ENCODE measurements at regions not wholly inside any gene's neighbourhood (a gene's known extent, or its start where the extent isn't known, plus 50 kb on each side); places are given as distances from the start of the nearest gene placed in this dataset.

- no peak overlapping the region for H3K9ac ChIP-seq (replicated peaks in 1 of 4; ENCODE audit: extremely low read depth in 1 of 4, low read depth in 3 of 4, low read length in 3 of 4)
- no peak overlapping the region for H2AK5ac ChIP-seq (ENCODE audit: low read depth, low read length)
- H3K4me1 ChIP-seq (replicated peaks in 1 of 4; ENCODE audit: control insufficient read depth in 3 of 4, insufficient read depth in 4 of 4, low read length in 3 of 4) = no peaks in the 10 kb centered on the region
- H4K20me1 ChIP-seq (replicated peaks in 1 of 2; ENCODE audit: control insufficient read depth in 1 of 2, insufficient read depth in 2 of 2, low read length in 2 of 2) = no peaks in the 10 kb centered on the region
- no peak for TF ChIP-seq KDM1A (IDR thresholded peaks at IDR 0.05; ENCODE audit: borderline replicate concordance, low read length)
- no peak for TF ChIP-seq CREB1 (IDR thresholded peaks at IDR 0.05)
- no peak for TF ChIP-seq ATF2 (IDR thresholded peaks at IDR 0.05; ENCODE audit: low read length)
- TF ChIP-seq EGR1 (IDR thresholded peaks at IDR 0.05; ENCODE audit: borderline replicate concordance, low read depth, low read length) = no peak
- no peak for TF ChIP-seq RXRA (IDR thresholded peaks at IDR 0.05; ENCODE audit: insufficient read depth, low read depth, low read length)
- TF ChIP-seq USF2 (IDR thresholded peaks at IDR 0.05; ENCODE audit: low read length) = no peak
- TF ChIP-seq JUN (IDR thresholded peaks at IDR 0.05; ENCODE audit: low read depth, low read length) = no peak
- no peak for TF ChIP-seq POLR2AphosphoS5 (IDR thresholded peaks at IDR 0.05; ENCODE audit: low read depth, low read length)
- TF ChIP-seq PHF8 (conservative IDR thresholded peaks at IDR 0.05; ENCODE audit: low read depth, low read length) = no peak
- H3K9me3 ChIP-seq (ENCODE audit: insufficient read depth in 2 of 2, low read depth in 1 of 2, low read length in 1 of 2) = no peaks in the 10 kb centered on the region
- H3K56ac ChIP-seq (replicated peaks; ENCODE audit: insufficient read length, low read depth, low read length) = no peak overlapping the region
- H2BK120ac ChIP-seq (replicated peaks; ENCODE audit: low read depth, low read length) = no peak overlapping the region
- H3K14ac ChIP-seq (ENCODE audit: insufficient read length) = no peak overlapping the region
- no peak overlapping the region for H2BK20ac ChIP-seq (ENCODE audit: low read length)
- no peaks in the 10 kb centered on the region for H3K79me2 ChIP-seq (ENCODE audit: control insufficient read depth in 1 of 2, insufficient read depth in 2 of 2, low read length in 2 of 2)
- no peak overlapping the region for H2AFZ ChIP-seq (ENCODE audit: low read length)
- no peak overlapping the region for H2BK5ac ChIP-seq (ENCODE audit: low read depth, low read length)
- no peaks in the 10 kb centered on the region for H3K27me3 ChIP-seq (replicated peaks in 1 of 4; ENCODE audit: control insufficient read depth in 3 of 4, extremely low read depth in 1 of 4, insufficient read depth in 3 of 4, low read length in 3 of 4)
- H3K23me2 ChIP-seq (ENCODE audit: low read depth, low read length) = no peaks in the 10 kb centered on the region
- no peak overlapping the region for H2BK15ac ChIP-seq (ENCODE audit: low read length)
- H3K4ac ChIP-seq (replicated peaks; ENCODE audit: insufficient read length, low read depth, low read length) = no peak overlapping the region
- H2BK12ac ChIP-seq (ENCODE audit: low read depth, low read length) = no peak overlapping the region
- H4K8ac ChIP-seq (ENCODE audit: extremely low read depth, insufficient read depth, low read length) = no peak overlapping the region
- H3K4me3 ChIP-seq (ENCODE audit: extremely low read depth in 1 of 4, insufficient read depth in 2 of 4, low read depth in 3 of 4, low read length in 4 of 4) = no peak overlapping the region
- no peak overlapping the region for H3K18ac ChIP-seq (ENCODE audit: extremely low read depth, low read length)
- no peak for DNase-seq (ENCODE audit: low read depth in 1 of 2, low spot score in 2 of 2)
- H3K27ac ChIP-seq (ENCODE audit: low read depth, low read length) = no peak overlapping the region
- no peak overlapping the region for H3K23ac ChIP-seq (ENCODE audit: insufficient read length)
- no peak overlapping the region for H3K4me2 ChIP-seq (ENCODE audit: insufficient read depth in 1 of 2, low read depth in 2 of 2, low read length in 2 of 2)
- FAIRE-seq = no peak
- ChIA-PET CTCF (ENCODE audit: partially characterized antibody) (no interaction called here), POLR2A (ENCODE audit: partially characterized antibody) (no interaction called here)
- no peak overlapping the region for H4K91ac ChIP-seq (replicated peaks; ENCODE audit: insufficient read length, low read length)
- no peaks in the 10 kb centered on the region for H3K79me1 ChIP-seq (ENCODE audit: low read depth, low read length)
- H4K5ac ChIP-seq (ENCODE audit: insufficient read length, low read depth, low read length) = no peak overlapping the region
- H3K36me3 ChIP-seq (ENCODE audit: control insufficient read depth in 2 of 4, insufficient read depth in 4 of 4, low read length in 3 of 4) = no peaks in the 10 kb centered on the region
- 84% methylated on average over 3 of the region's 3 CpGs; no CpG with 5 or more reads in 1 of the 2 experiments for WGBS, 2 experiments (ENCODE audit: extremely low coverage in 1 of 2, insufficient coverage in 1 of 2, insufficient read length in 1 of 2, insufficient replicate concordance in 2 of 2, low coverage in 1 of 2, low lambda C conversion rate in 2 of 2, missing lambda C conversion rate in 1 of 2)
Measured at GRCh38 chr5:7221041-7221440, 174.9 kb upstream of the ADCY2 start.

Measured in H1 (cell line).